ENCODE measurements at regions not wholly inside any gene's neighbourhood (a gene's known extent, or its start where the extent isn't known, plus 50 kb on each side); places are given as distances from the start of the nearest gene placed in this dataset.

DNA sequence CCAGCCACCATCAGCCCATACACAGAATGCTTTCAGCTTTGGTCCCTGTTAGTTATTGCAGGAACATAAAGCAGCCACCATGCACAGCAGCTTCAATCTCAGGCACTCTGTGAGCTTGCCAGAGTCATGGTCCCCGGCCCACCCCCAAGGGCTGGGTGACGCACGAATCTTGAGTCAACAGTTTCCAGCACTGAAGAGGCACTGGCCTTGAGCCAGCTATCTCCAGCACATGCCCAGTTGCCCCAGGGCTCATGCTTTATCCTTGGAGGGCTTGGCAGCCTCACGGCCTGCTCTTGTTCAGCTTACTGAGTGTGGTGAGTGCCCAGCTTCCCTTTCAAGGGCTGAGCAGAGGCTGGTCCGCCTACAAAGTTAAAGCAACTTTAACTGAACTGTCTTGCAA, 200.7 kb upstream of the RAB4A start:
- no peak for DNase-seq

- no peak for DNase-seq
Observed at GRCh38 chr1:229073251-229073650, 197.7 kb upstream of the RAB4A start.

DNA sequence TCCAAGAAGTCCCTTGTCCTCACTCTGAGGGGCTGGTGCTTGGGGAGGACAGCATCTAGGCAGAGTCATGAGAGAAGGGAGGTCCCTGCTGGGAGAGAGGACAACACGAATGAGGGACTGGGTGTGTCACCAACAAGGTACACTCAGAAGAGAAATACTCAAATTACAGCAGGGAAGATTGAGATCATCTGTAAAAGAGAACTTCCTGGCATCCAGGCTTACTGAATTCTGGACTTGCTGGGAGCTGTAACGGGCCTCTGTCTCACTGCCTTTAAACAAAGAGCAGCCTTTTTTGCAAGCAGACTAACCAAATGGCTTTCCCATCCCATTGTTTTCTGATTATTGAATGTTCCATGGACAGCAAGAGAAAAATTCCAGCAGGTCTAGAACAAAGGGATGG, 195.7 kb upstream of the RAB4A start:
- DNase-seq, result no peak

DNA sequence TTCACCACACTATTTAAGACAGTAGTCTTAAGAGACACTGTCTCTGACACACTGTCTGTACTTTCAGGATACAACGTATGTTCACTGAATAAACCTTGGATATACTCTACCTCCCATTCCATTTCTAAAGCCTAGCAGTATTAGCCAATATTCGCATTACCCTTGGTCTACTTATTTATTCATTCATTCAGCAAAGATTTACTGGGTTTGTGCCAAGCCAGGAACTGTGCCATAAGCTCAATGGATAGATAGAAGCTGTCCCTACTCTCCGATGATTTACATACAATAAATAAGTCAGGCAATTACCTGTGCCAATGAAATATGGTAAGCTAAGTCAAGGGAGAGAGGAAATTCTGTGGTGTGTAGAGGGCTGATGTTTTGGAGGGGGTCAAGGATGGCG, 195.2 kb upstream of the RAB4A start:
- DNase-seq, result no peak

- no peak for DNase-seq
Observed at GRCh38 chr1:229076195-229076594, 194.7 kb upstream of the RAB4A start.

- no peak for DNase-seq
Observed at GRCh38 chr1:229079016-229079595, 191.8 kb upstream of the RAB4A start.

DNA sequence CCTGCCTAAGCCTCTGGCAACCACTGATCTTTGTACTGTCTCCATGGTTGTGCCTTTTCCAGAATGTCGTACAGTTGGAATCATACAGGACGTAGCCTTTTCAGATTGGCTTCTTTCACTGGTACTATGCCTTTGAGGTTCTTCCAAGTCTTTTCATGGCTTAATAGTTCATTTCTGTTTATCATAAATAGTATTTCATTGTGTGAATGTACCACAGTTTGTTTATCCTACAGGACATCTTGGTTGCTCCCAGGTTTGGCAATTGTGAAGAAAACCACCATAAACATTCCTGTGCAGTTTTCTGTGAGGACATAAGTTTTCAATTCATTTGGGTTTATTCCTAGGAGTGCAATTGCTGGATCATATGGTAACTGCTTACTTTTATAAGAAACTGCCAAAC, 190.6 kb upstream of the RAB4A start:
- DNase-seq, result no peak

GRCh38 chr1:229085291-229085690, 185.6 kb upstream of the RAB4A start:
- DNase-seq, result no peak

DNA sequence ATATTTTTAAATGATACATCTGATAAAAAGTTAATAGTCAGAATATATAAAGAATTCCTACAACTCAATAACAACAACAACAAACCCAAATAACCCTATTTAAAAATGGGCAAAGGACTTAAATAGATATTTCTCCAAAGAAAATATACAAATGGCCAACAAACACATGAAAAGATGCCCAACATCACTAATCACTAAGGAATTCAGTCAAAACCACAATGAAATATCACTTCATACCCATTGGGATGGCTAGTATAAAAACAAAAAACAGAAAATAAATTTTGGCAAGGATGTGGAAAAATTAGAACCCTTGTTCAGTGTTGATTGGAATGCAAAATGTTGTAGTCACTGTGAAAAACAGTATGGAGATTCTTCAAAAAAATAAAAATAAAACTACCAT, 184.8 kb upstream of the RAB4A start:
- no peak for DNase-seq

DNA sequence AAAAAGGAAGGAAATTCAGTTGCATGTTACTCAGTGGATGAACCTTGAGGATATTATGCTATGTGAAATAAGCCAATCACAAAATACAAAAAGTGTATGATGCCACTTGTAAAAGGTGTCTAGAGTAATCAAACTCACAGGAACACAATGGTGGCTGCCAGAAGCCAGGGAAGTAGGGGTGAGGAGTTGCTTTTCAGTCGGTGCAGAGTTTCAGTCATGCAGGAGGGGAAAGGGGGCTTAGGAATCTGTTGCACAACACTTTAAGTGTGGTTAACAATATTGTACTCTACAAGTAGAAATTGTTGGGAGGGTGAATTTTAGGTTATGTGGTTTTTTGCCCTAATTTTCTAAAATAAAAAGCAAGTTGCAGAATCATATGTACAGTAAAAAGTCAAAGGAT, 184.2 kb upstream of the RAB4A start:
- DNase-seq, result no peak

DNA sequence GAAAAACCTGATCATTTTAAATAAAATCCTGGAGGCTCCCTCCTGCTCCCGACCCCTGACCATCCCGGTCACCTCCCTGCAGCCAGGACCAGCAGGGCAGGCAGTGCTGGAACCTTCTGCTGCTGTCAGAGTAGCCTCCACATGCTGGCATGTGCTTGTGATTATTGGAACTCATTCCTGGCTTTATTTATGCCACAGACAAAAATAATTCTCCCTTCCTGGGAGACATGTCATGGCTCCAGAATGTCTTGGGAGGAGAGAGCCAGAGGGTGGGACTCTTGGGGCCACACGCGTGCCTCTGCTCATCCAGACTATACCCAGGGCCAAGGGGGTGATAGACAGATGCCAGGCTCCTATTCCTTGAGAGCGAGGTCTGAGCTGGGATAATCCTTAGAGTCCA, 183.6 kb upstream of the RAB4A start:
- DNase-seq, result no peak

- DNase-seq, result no peak
Observed at GRCh38 chr1:229087906-229088305, 183.0 kb upstream of the RAB4A start.

GRCh38 chr1:229088711-229089110, 182.2 kb upstream of the RAB4A start:
- no peak for DNase-seq

DNA sequence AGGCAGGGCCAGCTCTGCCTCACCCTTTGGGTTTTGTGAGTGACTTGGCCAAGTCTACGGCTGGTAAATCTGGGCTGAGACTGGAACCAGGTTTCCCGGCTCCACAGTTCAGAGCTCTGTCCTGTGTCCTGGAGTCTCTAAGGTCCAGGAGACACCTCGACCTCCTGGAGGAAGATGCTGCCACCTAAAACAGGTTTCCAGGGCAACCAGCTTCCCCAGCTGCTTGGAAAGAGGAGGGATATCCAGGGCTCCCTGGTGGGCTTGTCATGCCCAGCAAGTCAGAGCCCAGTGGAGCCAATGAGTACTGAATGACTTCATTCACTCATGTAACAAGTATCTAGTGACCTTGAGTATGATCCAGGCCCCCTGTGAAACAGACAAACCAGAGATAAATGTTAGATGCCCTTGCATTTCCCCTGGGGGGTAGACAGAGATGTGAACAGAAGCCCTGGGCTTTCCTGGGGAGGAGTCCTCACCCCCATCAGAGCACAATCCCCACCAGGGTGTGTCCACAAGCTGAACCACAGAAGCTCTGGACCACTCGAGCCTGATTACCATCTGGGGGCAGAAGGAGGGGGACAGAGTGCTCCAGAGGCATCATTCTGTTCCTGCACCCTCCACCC, 181.2 kb upstream of the RAB4A start:
- no peak for DNase-seq

DNA sequence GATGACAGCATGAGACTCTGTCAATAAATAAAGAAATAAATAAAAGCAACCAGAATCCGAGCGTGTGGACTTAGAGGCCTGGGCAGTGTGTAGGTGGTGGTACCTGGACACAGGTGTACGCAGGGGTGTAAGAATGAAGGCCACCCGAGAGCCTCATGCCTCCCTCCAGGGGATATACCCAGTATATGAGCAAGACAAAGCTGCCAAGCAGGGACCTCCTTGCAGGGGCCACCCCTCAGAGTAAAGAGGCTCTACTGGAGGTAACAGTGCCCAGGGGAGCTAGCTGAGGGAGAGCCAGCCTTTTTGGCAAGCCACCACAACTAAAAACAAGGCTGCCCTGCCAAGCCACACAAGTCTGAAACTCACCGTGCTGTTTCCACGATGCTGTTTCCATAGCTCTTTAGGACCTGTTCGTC, 179.2 kb upstream of the RAB4A start:
- no peak for DNase-seq

- DNase-seq, result no peak
Observed at GRCh38 chr1:229092377-229093237, 178.3 kb upstream of the RAB4A start.

- no peak for DNase-seq
Observed at GRCh38 chr1:229093238-229093540, 177.7 kb upstream of the RAB4A start.

GRCh38 chr1:229093609-229094336, 177.1 kb upstream of the RAB4A start:
- no peak for DNase-seq

GRCh38 chr1:229094476-229095311, 176.2 kb upstream of the RAB4A start:
- DNase-seq, result no peak

DNA sequence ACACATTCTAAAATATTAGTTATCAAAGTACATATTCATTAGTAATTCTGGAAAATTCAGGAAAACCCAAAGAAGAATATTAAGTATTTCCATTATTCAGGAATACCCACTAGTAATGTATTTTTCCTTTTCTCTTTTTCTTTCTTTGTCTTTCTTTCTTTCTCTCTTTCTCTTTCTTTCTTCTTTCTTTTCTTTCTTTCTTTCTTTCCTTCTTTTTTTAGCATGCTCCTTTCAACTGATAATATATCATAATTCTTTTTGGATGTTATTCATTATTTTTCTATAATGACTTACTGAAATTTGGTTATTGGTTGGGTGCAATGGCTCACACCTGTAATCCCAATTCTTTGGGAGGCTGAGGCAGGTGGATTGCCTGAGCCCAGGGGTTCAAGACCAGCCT, 175.6 kb upstream of the RAB4A start:
- DNase-seq, result no peak

DNA sequence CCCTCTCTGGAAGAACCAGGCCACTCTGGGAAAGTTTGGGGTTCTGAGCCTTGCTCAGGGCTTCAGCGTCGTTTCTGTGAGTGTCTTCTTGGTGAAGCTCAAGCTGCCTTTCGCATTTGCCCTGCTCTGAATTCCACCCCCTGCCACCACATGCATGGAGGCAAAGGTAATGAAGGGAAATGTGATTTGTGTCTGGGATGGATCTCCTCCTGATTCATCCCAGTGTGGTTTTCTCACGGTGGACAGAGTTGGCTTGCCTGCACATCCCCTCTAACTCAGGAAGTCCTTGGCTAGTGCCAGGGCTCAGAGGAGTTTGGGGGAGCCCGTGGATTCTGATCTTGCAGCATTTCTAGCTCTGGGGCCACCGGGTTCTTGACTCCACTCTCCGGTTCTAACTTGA, 173.6 kb upstream of the RAB4A start:
- DNase-seq, result no peak

DNA sequence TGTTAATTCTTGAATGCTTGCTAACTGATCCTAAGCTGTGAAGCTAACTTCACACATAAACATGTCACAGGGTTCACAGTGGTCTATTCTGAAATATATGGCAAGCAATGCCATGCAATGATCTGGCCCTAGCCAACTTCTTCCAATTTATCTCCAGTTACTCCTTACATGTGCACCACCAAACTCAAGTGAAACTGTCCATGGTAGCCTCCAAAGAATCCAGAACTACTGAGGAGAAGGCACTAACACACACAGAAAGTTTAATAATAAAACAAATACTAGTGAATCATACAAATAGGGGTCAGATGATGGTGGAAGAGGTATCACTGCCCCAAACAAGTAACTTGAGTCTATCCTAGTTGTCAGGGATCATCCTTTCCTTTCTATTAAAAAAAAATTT, 172.6 kb upstream of the RAB4A start:
- DNase-seq, result no peak
